HEK293 (cell line): ENCODE measurements at regions not wholly inside any gene's neighbourhood (a gene's known extent, or its start where the extent isn't known, plus 50 kb on each side); places are given as distances from the start of the nearest gene placed in this dataset.

Experiments used
- CTCF ChIA-PET: fragments of 350-600 bp; formaldehyde crosslinking; extraction: SDS; loops from one replicate; lab custom pipeline; 2021; ENCODE audit warnings: antibody characterized with exemption; lab: Yijun Ruan, JAX
- POLR2A ChIA-PET: fragments of 300-600 bp; formaldehyde crosslinking; extraction: SDS; loops from one replicate; lab custom pipeline; 2020; ENCODE audit warnings: antibody characterized with exemption, inconsistent platforms; lab: Yijun Ruan, JAX
- H3K27ac ChIP-seq: fragments of 200-500 bp; sonication (Bioruptor generic); 2 replicates; pipeline ENCODE4 v1.5.1; 2014; ENCODE audit warnings: low read depth, low read length, control low read depth, inconsistent platforms; ENCODE audit errors: extremely low read depth
- H3K36me3 ChIP-seq, 2 experiments: fragments of 200-500 bp in 1 of 2; sonication (Bioruptor generic) in 1 of 2; 1 replicate in 1 of 2; 2 replicates in 1 of 2; pipeline ENCODE4 v1.5.1; 2014 to 2017; ENCODE audit warnings: inconsistent platforms in 2 of 2, low read length in 2 of 2; ENCODE audit not compliant: control insufficient read depth in 2 of 2, insufficient read depth in 1 of 2
- H3K4me1 ChIP-seq: fragments of 200-500 bp; sonication (Bioruptor generic); 2 replicates; pipeline ENCODE4 v1.5.1; 2014; ENCODE audit warnings: mild to moderate bottlenecking, low read length, inconsistent platforms; ENCODE audit not compliant: control insufficient read depth, insufficient read depth
- H3K4me3 ChIP-seq: 2 replicates; pipeline ENCODE4 v1.5.1; 2011; ENCODE audit warnings: low read depth, mild to moderate bottlenecking, control low read depth, low read length, moderate library complexity
- H3K9me3 ChIP-seq: fragments of 200-500 bp; sonication (Bioruptor generic); 2 replicates; pipeline ENCODE4 v1.5.1; 2014; ENCODE audit warnings: low read depth, low read length, inconsistent platforms; ENCODE audit not compliant: control insufficient read depth, insufficient read depth
- HOXA7 ChIP-seq: sonication (generic); formaldehyde crosslinking; IDR thresholded peaks from 2 replicates; pipeline ENCODE4 v1.8.1; 2022; ENCODE audit warnings: missing genetic modification reagents, borderline replicate concordance
- SP3 ChIP-seq: fragments of 450-650 bp; formaldehyde crosslinking; IDR thresholded peaks from 2 replicates; pipeline ENCODE4 v1.5.1; 2016; ENCODE audit warnings: missing biosample characterization, missing genetic modification characterization
- WT1 ChIP-seq: fragments of 450-650 bp; formaldehyde crosslinking; IDR thresholded peaks from 2 replicates; pipeline ENCODE4 v1.5.1; 2016; ENCODE audit warnings: missing biosample characterization, missing genetic modification characterization
- ZNF19 ChIP-seq: fragments of 450-650 bp; formaldehyde crosslinking; IDR thresholded peaks from 2 replicates; pipeline ENCODE4; 2016; ENCODE audit warnings: missing biosample characterization, missing genetic modification characterization, low read depth
- ZNF311 ChIP-seq: fragments of 450-650 bp; formaldehyde crosslinking; IDR thresholded peaks from 2 replicates; pipeline ENCODE4 v1.5.1; 2017; ENCODE audit warnings: missing biosample characterization, missing genetic modification characterization, borderline replicate concordance
- ZNF529 ChIP-seq: fragments of 450-650 bp; formaldehyde crosslinking; IDR thresholded peaks from 2 replicates; pipeline ENCODE4 v1.5.1; 2017; ENCODE audit warnings: missing genetic modification characterization, missing biosample characterization; ENCODE audit not compliant: insufficient replicate concordance
- ZNF707 ChIP-seq: fragments of 450-650 bp; formaldehyde crosslinking; IDR thresholded peaks from 2 replicates; pipeline ENCODE4 v1.5.1; 2016; ENCODE audit warnings: missing biosample characterization, missing genetic modification characterization
- ZNF777 ChIP-seq: fragments of 450-650 bp; formaldehyde crosslinking; IDR thresholded peaks from 2 replicates; pipeline ENCODE4 v1.5.1; 2017; ENCODE audit warnings: missing biosample characterization, missing genetic modification characterization, borderline replicate concordance
- TF ChIP-seq, protein P1 (sequence below): fragments of 450-650 bp; formaldehyde crosslinking; IDR thresholded peaks from 2 replicates; pipeline ENCODE4 v1.5.1; 2016; ENCODE audit warnings: missing biosample characterization, missing genetic modification characterization
- TF ChIP-seq, protein P2 (sequence below): fragments of 450-650 bp; formaldehyde crosslinking; IDR thresholded peaks from 2 replicates; pipeline ENCODE4 v1.5.1; 2016; ENCODE audit warnings: missing biosample characterization, missing genetic modification characterization
- TF ChIP-seq, protein P3 (sequence below): fragments of 450-650 bp; formaldehyde crosslinking; IDR thresholded peaks from 2 replicates; pipeline ENCODE4 v1.5.1; 2016; ENCODE audit warnings: missing biosample characterization, missing genetic modification characterization
- TF ChIP-seq, protein P4 (sequence below): fragments of 450-650 bp; formaldehyde crosslinking; conservative IDR thresholded peaks from 2 replicates; pipeline ENCODE4 v1.5.1; 2016; ENCODE audit warnings: low read depth, missing biosample characterization, missing genetic modification characterization
- TF ChIP-seq, protein P5 (sequence below): fragments of 450-650 bp; formaldehyde crosslinking; IDR thresholded peaks from 2 replicates; pipeline ENCODE4 v1.5.1; 2017; ENCODE audit warnings: missing biosample characterization, mild to moderate bottlenecking, missing genetic modification characterization, moderate library complexity

DNA sequence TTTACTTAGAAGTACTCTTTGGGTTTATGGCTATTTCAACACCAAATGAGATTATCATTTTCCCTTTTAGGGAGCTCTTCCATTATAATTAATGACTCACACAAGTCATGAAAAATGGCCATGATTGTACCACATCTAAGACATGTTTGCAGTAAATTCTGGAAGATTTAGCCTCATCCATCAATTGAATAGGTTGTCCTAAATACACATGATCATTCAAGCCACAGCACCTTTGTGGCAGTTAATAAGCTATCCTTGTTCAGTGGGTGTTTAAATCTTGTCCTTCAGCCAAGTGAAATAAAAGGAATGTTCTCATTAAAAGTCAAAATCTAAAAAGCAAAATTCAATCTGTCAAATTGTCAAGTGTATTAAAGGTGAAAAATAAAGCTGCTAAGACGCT is 237.5 kb downstream of the ZPLD1 start:
- Histone ChIP-seq H3K9me3 (no peaks in the 10 kb centered on the region), H3K27ac (no peak overlapping the region), H3K36me3 (no peaks in the 10 kb centered on the region), H3K4me3 (no peak overlapping the region), H3K4me1 (no peaks in the 10 kb centered on the region)
- POLR2A ChIA-PET: no interaction called here
- TF ChIP-seq ZNF311 (tag by site-specific recombination) (no peak), ZNF777 (tag by site-specific recombination) (no peak), HOXA7 (CRISPR knock-in tag) (no peak), ZNF19 (no peak), ZNF529 (tag by site-specific recombination) (no peak), SP3 (no peak), ZNF707 (no peak), WT1 (no peak)
- TF ChIP-seq, protein P1, sequence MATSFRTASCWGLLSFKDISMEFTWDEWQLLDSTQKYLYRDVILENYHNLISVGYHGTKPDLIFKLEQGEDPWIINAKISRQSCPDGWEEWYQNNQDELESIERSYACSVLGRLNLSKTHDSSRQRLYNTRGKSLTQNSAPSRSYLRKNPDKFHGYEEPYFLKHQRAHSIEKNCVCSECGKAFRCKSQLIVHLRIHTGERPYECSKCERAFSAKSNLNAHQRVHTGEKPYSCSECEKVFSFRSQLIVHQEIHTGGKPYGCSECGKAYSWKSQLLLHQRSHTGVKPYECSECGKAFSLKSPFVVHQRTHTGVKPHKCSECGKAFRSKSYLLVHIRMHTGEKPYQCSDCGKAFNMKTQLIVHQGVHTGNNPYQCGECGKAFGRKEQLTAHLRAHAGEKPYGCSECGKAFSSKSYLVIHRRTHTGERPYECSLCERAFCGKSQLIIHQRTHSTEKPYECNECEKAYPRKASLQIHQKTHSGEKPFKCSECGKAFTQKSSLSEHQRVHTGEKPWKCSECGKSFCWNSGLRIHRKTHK (tag by site-specific recombination): no peak
- TF ChIP-seq, protein P2, sequence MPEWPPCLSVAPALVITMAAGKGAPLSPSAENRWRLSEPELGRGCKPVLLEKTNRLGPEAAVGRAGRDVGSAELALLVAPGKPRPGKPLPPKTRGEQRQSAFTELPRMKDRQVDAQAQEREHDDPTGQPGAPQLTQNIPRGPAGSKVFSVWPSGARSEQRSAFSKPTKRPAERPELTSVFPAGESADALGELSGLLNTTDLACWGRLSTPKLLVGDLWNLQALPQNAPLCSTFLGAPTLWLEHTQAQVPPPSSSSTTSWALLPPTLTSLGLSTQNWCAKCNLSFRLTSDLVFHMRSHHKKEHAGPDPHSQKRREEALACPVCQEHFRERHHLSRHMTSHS (tag by site-specific recombination): no peak
- TF ChIP-seq, protein P3, sequence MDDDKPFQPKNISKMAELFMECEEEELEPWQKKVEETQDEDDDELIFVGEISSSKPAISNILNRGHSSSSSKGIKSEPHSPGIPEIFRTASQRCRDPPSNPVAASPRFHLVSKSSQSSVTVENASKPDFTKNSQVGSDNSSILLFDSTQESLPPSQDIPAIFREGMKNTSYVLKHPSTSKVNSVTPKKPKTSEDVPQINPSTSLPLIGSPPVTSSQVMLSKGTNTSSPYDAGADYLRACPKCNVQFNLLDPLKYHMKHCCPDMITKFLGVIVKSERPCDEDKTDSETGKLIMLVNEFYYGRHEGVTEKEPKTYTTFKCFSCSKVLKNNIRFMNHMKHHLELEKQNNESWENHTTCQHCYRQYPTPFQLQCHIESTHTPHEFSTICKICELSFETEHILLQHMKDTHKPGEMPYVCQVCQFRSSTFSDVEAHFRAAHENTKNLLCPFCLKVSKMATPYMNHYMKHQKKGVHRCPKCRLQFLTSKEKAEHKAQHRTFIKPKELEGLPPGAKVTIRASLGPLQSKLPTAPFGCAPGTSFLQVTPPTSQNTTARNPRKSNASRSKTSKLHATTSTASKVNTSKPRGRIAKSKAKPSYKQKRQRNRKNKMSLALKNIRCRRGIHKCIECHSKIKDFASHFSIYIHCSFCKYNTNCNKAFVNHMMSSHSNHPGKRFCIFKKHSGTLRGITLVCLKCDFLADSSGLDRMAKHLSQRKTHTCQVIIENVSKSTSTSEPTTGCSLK (tag by site-specific recombination): no peak
- TF ChIP-seq, protein P4, sequence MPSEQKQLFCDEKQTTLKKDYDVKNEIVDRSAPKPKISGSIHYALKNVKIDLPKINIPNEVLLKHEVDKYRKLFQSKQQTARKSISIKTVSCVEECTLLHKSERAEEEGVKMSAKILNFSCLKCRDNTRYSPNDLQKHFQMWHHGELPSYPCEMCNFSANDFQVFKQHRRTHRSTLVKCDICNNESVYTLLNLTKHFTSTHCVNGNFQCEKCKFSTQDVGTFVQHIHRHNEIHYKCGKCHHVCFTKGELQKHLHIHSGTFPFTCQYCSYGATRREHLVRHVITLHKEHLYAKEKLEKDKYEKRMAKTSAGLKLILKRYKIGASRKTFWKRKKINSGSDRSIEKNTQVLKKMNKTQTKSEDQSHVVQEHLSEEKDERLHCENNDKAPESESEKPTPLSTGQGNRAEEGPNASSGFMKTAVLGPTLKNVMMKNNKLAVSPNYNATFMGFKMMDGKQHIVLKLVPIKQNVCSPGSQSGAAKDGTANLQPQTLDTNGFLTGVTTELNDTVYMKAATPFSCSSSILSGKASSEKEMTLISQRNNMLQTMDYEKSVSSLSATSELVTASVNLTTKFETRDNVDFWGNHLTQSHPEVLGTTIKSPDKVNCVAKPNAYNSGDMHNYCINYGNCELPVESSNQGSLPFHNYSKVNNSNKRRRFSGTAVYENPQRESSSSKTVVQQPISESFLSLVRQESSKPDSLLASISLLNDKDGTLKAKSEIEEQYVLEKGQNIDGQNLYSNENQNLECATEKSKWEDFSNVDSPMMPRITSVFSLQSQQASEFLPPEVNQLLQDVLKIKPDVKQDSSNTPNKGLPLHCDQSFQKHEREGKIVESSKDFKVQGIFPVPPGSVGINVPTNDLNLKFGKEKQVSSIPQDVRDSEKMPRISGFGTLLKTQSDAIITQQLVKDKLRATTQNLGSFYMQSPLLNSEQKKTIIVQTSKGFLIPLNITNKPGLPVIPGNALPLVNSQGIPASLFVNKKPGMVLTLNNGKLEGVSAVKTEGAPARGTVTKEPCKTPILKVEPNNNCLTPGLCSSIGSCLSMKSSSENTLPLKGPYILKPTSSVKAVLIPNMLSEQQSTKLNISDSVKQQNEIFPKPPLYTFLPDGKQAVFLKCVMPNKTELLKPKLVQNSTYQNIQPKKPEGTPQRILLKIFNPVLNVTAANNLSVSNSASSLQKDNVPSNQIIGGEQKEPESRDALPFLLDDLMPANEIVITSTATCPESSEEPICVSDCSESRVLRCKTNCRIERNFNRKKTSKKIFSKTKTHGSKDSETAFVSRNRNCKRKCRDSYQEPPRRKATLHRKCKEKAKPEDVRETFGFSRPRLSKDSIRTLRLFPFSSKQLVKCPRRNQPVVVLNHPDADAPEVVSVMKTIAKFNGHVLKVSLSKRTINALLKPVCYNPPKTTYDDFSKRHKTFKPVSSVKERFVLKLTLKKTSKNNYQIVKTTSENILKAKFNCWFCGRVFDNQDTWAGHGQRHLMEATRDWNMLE: no peak
- TF ChIP-seq, protein P5, sequence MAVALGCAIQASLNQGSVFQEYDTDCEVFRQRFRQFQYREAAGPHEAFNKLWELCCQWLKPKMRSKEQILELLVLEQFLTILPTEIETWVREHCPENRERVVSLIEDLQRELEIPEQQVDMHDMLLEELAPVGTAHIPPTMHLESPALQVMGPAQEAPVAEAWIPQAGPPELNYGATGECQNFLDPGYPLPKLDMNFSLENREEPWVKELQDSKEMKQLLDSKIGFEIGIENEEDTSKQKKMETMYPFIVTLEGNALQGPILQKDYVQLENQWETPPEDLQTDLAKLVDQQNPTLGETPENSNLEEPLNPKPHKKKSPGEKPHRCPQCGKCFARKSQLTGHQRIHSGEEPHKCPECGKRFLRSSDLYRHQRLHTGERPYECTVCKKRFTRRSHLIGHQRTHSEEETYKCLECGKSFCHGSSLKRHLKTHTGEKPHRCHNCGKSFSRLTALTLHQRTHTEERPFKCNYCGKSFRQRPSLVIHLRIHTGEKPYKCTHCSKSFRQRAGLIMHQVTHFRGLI: no peak
- CTCF ChIA-PET: interaction anchor here (0.6 to 2.2 kb wide), 6 partner anchors 9 to 75 kb away, joined by 3 to 12 read pairs (median 6); no protein-coding TSS in a partner anchor
